ENCODE measurements at regions not wholly inside any gene's neighbourhood (a gene's known extent, or its start where the extent isn't known, plus 50 kb on each side); places are given as distances from the start of the nearest gene placed in this dataset.

GRCh38 chr3:64871834-64872249 is 184.0 kb upstream of the ADAMTS9 start:
- DNase-seq, result no peak

DNA sequence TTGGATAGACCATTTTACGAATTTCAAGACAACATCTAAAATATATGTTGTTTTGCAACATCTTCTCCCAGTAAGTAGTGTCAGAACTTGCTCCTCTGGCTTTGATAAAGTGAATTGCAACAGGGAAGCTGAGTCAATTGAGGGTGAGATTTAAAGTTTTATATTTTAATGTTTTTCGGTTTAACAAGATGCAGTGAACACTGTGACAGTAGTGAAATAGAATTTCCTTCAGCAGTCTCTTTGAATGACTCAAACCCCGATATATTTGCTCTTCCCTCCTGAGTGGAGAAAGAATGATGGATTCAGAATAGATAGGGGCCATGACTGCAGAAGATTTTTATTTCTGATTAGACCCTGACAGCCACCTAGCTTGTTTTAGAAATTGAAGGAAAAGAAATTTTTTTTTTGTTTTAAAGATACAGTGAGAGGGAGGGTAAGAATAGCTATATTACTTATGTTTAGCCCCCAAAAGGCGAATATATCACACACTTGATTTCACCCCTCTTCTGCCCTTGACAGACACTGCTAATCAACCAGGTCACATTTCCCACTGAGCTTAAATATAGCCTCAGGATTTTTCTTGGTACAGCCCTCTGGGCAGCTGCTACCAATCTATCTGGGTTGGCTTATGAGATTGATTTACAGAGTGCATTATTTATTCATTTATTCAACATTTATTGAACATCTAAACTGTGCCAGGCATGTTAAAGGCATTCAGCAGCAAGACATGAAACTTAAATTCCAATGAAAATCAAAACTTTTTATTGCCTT is 183.3 kb upstream of the ADAMTS9 start:
- no peak for DNase-seq

- peak in 1 of 3 experiments; percentile 2 for DNase-seq
Measured at GRCh38 chr3:64867224-64867623, 179.4 kb upstream of the ADAMTS9 start.

DNA sequence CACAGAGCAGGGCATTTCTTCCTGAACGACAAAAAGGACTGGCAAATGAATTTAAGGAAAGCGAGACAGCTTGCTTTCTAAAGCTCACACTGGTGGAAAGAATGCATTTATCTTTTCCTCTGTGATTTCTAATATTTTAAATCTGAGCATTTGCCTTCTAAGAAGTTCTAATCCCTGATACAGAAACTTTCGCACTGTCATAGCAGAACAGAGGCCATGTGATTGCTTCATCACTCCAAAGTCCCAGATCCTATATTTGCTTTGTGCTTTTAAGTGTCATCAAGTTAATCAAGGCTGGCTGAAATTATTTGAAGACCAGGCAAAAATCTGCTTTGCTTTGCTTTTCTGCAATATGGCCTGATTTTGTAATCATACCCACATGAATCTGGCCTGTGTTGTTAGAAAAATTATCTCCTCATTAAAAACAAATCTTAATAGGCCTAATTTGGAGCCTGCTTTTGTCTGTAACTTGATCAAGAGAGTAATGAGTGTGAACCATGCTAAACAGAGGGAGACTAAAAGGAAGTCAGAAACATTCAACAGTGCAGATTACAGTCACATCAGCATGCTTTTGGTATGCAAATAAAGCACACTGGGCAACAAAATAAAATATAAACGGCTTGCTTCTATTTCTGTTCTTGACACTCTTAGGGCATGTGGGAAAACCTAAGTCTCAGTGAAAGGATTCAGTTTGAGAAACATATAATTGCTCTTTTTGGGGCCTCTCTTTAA is 178.2 kb upstream of the ADAMTS9 start:
- peak in 1 of 3 experiments; percentile 1 for DNase-seq

GRCh38 chr3:64863226-64864212 is 175.7 kb upstream of the ADAMTS9 start:
- DNase-seq, result no peak

DNA sequence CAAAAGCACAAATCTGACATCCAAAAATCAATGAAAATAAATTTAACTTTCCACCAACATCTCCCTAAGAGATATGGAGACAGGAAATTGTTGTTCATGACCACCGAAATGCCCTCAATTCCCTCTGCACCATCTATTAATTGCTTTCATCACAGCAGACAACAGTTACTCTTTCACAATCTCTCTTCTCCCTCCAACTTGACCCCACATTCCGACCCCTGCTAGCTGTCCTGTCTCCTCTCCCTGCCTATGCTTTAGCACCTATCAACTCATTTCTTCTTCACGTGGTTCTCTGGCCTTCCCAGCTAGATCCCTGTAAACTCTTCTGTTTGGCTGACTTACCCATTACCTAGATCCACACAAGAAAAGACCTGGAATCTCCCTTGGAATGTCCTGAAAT is 173.9 kb upstream of the ADAMTS9 start:
- DNase-seq, result no peak

GRCh38 chr3:64860536-64860870 is 172.7 kb upstream of the ADAMTS9 start:
- no peak for DNase-seq

DNA sequence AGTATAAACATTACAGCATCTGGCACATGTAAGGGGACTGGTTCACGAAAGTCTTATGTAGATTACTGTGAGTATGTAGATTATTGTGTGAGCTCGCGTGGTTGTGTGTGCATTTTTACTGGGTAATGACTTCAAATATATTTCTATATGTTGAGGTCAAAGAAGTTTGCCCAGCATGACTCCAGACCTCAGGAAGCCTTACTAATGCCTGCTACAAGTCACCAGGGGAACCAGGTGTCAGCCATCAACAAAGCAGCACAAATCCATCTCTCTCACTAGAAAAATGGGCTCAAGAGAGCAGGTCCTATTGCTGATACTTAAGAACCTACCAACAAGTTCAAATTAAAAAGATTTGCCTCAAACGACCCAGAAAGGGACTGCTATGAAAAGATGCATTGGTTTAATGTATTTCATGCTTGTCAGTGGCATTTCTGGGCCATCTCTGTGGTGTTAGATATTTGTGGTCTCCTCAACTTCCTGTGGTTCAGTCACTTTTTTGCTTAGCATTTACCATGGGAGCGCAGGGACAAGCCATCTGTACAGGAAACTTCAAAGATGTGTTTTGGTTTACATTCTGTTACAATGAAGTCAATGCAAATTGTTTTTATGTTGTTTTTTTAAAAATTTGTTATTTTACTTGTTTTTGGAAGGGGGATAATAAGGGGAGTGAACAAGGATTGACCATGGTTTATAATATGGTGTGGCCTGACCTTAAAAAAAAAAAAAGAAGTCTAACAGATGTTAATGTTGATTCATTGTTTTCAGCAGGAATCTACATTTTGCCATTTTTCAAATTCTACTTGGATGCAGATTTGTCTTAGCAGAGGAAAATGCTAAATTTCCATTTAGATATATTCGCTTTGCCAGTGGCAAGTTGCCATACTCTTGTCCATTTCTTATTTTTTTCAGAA is 172.1 kb upstream of the ADAMTS9 start:
- peak in 1 of 3 experiments; percentile 1 for DNase-seq

GRCh38 chr3:64856977-64857516 is 169.2 kb upstream of the ADAMTS9 start:
- no peak for DNase-seq

- peak in 2 of 3 experiments; percentile 7 to 80 for DNase-seq
Measured at GRCh38 chr3:64856106-64856505, 168.3 kb upstream of the ADAMTS9 start.

DNA sequence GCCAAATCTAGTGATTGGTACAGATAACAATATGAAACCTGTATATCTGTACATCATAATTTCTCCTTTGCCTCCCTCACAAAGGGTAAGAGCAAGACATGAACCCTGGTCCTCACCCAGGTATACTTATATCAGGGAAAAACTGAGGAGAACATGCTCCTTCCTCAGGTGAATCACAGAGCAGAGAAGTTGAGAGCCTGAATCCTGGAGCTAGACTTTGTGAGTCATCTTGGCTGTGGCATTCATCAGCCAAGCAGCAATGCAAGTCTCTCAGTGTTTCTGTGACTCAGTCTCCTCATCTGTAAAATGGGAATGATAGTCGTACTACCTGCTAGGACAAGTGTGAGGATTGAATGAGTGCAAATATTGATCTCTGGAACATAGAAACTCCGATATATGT is 165.7 kb upstream of the ADAMTS9 start:
- DNase-seq, result no peak

GRCh38 chr3:64852738-64853137 is 164.9 kb upstream of the ADAMTS9 start:
- no peak for DNase-seq

GRCh38 chr3:64848822-64849221 is 161.0 kb upstream of the ADAMTS9 start:
- no peak for DNase-seq

DNA sequence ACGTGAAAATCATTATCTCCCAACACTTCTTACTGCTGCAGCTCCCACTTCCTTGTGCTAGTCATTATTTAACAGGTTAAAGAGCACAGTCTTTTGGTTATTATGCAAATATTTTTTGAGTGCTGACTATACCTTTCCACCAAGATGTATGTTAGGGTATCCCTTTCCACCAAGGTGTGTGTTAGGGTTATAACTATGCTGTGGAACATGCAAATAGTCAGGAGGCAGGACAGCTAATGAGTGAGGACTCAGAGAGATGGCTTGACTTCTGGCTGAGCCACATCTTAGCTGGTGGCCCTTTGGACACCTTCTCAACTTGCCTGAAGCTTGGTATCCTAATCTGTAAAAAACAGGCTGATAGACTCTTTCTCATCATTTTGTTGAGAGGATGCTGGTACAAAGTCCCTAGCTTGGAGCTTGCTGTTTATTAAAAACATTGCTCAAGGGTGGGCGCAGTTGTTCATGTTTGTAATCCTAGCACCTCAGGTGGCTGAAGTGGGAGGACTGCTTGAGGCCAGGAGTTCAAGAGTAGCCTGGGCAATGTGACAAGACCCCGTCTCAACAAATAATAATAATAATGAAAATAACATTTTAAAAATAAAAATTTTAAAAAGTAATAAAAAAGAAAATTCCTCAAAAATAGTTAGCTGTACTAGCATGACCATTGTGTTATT is 160.5 kb upstream of the ADAMTS9 start:
- DNase-seq, result no peak

- no peak for DNase-seq
Measured at GRCh38 chr3:64844558-64844957, 156.8 kb upstream of the ADAMTS9 start.

- DNase-seq, result no peak
Measured at GRCh38 chr3:64837986-64838735, 150.4 kb upstream of the ADAMTS9 start.

DNA sequence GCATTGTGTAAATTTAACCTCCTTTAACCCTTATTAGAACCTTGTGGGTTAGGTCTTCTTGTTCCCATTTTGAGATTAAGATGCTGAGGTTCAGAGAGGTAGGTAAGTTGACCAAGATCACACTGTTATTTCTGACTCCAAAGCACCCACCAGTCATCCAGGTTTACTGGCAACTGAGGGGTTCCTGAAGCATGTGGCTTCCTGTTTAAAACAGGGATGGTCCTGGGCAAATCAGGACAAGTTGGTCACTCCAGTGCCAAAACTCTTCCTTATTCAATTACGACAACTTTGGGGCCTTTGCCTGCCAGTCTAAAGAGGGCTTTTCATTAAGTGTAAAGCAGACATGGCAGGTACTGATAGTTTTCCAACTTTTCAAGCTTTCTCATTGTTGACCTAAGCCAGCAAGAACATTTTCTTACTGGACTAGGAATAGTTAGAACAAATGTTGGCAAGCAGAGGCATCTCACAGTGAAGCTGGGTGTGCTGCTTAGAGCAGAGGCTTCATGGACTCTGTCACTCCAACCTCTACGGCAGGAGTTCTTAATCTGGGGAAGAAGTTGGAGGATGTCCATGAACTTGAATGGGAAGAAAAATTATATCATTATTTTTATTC is 149.4 kb upstream of the ADAMTS9 start:
- no peak for DNase-seq

DNA sequence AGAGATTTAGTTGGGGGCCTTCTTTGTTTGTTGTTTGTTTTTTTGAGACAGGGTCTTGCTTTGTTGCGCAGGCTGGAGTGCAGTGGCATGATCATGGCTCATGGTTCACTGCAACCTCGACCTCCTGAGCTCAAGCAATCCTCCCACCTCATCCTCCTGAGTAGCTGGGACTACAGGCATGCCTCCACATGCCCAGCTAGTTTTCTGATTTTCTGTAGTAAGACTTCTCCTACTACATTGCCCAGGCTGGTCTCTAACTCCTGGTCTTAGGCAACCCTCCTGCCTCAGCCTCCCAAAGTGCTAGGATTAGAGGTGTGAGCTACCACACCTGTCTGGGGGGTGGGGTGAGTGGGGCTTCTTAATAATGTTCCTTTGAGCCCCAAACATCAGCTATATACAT is 148.3 kb upstream of the ADAMTS9 start:
- DNase-seq, result no peak

- DNase-seq, result no peak
Measured at GRCh38 chr3:64832098-64832497, 144.3 kb upstream of the ADAMTS9 start.

- DNase-seq, result no peak
Measured at GRCh38 chr3:64830681-64831080, 142.9 kb upstream of the ADAMTS9 start.

Measured in NCI-H1417 (cell line).